Midbrain (tissue), 1 donor: ENCODE measurements at regions not wholly inside any gene's neighbourhood (a gene's known extent, or its start where the extent isn't known, plus 50 kb on each side); places are given as distances from the start of the nearest gene placed in this dataset.

Experiments
- DNase-seq: peaks from one replicate; lab custom pipeline; 2025; lab: John Stamatoyannopoulos, UW

- DNase-seq: no peak
Observed at GRCh38 chr20:7411075-7411474, 529.2 kb downstream of the HAO1 start.

GRCh38 chr20:7415427-7415826, 524.8 kb downstream of the HAO1 start:
- DNase-seq: no peak

GRCh38 chr20:7416382-7416781, 523.9 kb downstream of the HAO1 start:
- no peak for DNase-seq

- no peak for DNase-seq
Observed at GRCh38 chr20:7420345-7420744, 519.9 kb downstream of the HAO1 start.

- no peak for DNase-seq
Observed at GRCh38 chr20:7426890-7427496, 513.3 kb downstream of the HAO1 start.

- no peak for DNase-seq
Observed at GRCh38 chr20:7428946-7429345, 511.3 kb downstream of the HAO1 start.

- DNase-seq: no peak
Observed at GRCh38 chr20:7432612-7433011, 507.6 kb downstream of the HAO1 start.

- no peak for DNase-seq
Observed at GRCh38 chr20:7437311-7437710, 502.9 kb downstream of the HAO1 start.

GRCh38 chr20:7449269-7449668, 491.0 kb downstream of the HAO1 start:
- DNase-seq: no peak

- no peak for DNase-seq
Observed at GRCh38 chr20:7452890-7453289, 487.4 kb downstream of the HAO1 start.

- DNase-seq: no peak
Observed at GRCh38 chr20:7454047-7454446, 486.2 kb downstream of the HAO1 start.

- no peak for DNase-seq
Observed at GRCh38 chr20:7458459-7458858, 481.8 kb downstream of the HAO1 start.

- DNase-seq: no peak
Observed at GRCh38 chr20:7459083-7459482, 481.2 kb downstream of the HAO1 start.

- DNase-seq: no peak
Observed at GRCh38 chr20:7463290-7463689, 477.0 kb downstream of the HAO1 start.

GRCh38 chr20:7470912-7471311, 469.3 kb downstream of the HAO1 start:
- DNase-seq: no peak

- no peak for DNase-seq
Observed at GRCh38 chr20:7490288-7490687, 450.0 kb downstream of the HAO1 start.

GRCh38 chr20:7492257-7492656, 448.0 kb downstream of the HAO1 start:
- DNase-seq: no peak

GRCh38 chr20:7493311-7493710, 446.9 kb downstream of the HAO1 start:
- no peak for DNase-seq

- no peak for DNase-seq
Observed at GRCh38 chr20:7496394-7496991, 443.8 kb downstream of the HAO1 start.

- no peak for DNase-seq
Observed at GRCh38 chr20:7497985-7498384, 442.3 kb downstream of the HAO1 start.

- no peak for DNase-seq
Observed at GRCh38 chr20:7499201-7499600, 441.1 kb downstream of the HAO1 start.

- no peak for DNase-seq
Observed at GRCh38 chr20:7500231-7500663, 440.0 kb downstream of the HAO1 start.

- DNase-seq: no peak
Observed at GRCh38 chr20:7503501-7503900, 436.8 kb downstream of the HAO1 start.

- DNase-seq: no peak
Observed at GRCh38 chr20:7505152-7505834, 435.0 kb downstream of the HAO1 start.
